ENCODE measurements at regions not wholly inside any gene's neighbourhood (a gene's known extent, or its start where the extent isn't known, plus 50 kb on each side); places are given as distances from the start of the nearest gene placed in this dataset.

- no peak for TF ChIP-seq EZH2phosphoT487 (IDR thresholded peaks at IDR 0.05; ENCODE audit: borderline replicate concordance)
- no peak for TF ChIP-seq POLR2A (IDR thresholded peaks at IDR 0.05; ENCODE audit: borderline replicate concordance, extremely low read depth, insufficient read depth, insufficient read length)
- no peak for TF ChIP-seq CTCF (IDR thresholded peaks at IDR 0.05 in 2 of 3, conservative IDR thresholded peaks at IDR 0.05 in 1 of 3; ENCODE audit: borderline replicate concordance in 1 of 3, insufficient read depth in 1 of 3, low read depth in 2 of 3, low read length in 2 of 3)
- no peak for TF ChIP-seq POLR2AphosphoS5 (IDR thresholded peaks at IDR 0.05; ENCODE audit: low read depth, low read length)
- no peak for TF ChIP-seq TCF7L2 (IDR thresholded peaks at IDR 0.05; ENCODE audit: borderline replicate concordance, extremely low read depth, insufficient read depth, insufficient read length)
- no peak for TF ChIP-seq SP1 (IDR thresholded peaks at IDR 0.05; ENCODE audit: low read depth)
- no peak for TF ChIP-seq YY1 (IDR thresholded peaks at IDR 0.05; ENCODE audit: extremely low read depth, insufficient replicate concordance, low read depth, low read length)
- no peak for TF ChIP-seq EZH2 (IDR thresholded peaks at IDR 0.05)
- no peak for TF ChIP-seq RAD21 (IDR thresholded peaks at IDR 0.05; ENCODE audit: low read depth)
- TF ChIP-seq JUND (IDR thresholded peaks at IDR 0.05): no peak
- TF ChIP-seq ZFX (IDR thresholded peaks at IDR 0.05): no peak
Observed at GRCh38 chr5:1983401-1983800, 100.7 kb upstream of the IRX4 start.

Measured in HCT116 (cell line).